Aorta (tissue), 5 donors: ENCODE measurements at regions not wholly inside any gene's neighbourhood (a gene's known extent, or its start where the extent isn't known, plus 50 kb on each side); places are given as distances from the start of the nearest gene placed in this dataset.

Experiments
- ATAC-seq: fragments of 200-7000 bp; cut with Tn5 transposase; one replicate; pipeline ENCODE4 v1.9.1; 2022; ENCODE audit warnings: moderate library complexity; ENCODE audit not compliant: low FRiP score
- DNase-seq, 2 donors: peaks; one replicate each; pipeline ENCODE4 v3.0.0-alpha.2; 2020
- H3K27ac ChIP-seq, 2 donors: one replicate each; pipeline ENCODE4 v1.5.1; 2013; ENCODE audit warnings: low read length in 2 of 2, mild to moderate bottlenecking in 2 of 2, moderate library complexity in 2 of 2, control low read depth in 1 of 2, inconsistent platforms in 1 of 2, low read depth in 1 of 2
- H3K27me3 ChIP-seq, 2 donors: one replicate each; pipeline ENCODE4 v1.6.1; 2013; ENCODE audit warnings: control low read depth in 1 of 2, low read length in 1 of 2, mild to moderate bottlenecking in 1 of 2, moderate library complexity in 1 of 2; ENCODE audit not compliant: insufficient read depth in 2 of 2, control insufficient read depth in 1 of 2
- H3K36me3 ChIP-seq, 2 donors: one replicate each; pipeline ENCODE4 v1.6.1; 2013; ENCODE audit warnings: control low read depth in 1 of 2, low read length in 1 of 2, mild to moderate bottlenecking in 1 of 2; ENCODE audit not compliant: insufficient read depth in 2 of 2, control insufficient read depth in 1 of 2
- H3K4me1 ChIP-seq, 2 donors: one replicate each; pipeline ENCODE4 v1.6.1; 2013; ENCODE audit warnings: low read length in 2 of 2, control low read depth in 1 of 2, mild to moderate bottlenecking in 1 of 2, moderate library complexity in 1 of 2; ENCODE audit not compliant: insufficient read depth in 2 of 2, control insufficient read depth in 1 of 2
- H3K4me3 ChIP-seq, 2 donors: one replicate each; pipeline ENCODE4 v1.5.1; 2013; ENCODE audit warnings: low read length in 2 of 2, control low read depth in 1 of 2, mild to moderate bottlenecking in 1 of 2
- H3K9me3 ChIP-seq: one replicate; pipeline ENCODE4 v1.6.1; 2013; ENCODE audit warnings: mild to moderate bottlenecking, low read length; ENCODE audit not compliant: control insufficient read depth
- WGBS, 2 donors: extraction: QIAGEN DNeasy Blood & Tissue Kit; methylation state at CpG; one replicate each; pipeline ENCODE4 v1.1.7; 2013; 5-methylcytosine and 5-hydroxymethylcytosine counted together
- intact Hi-C, 2 donors: fragments of 100-400 bp; cut with DNase I; formaldehyde crosslinking; loops; one replicate each; pipeline versions ENCODE4 v1.14.2 to v1.15.0; 2022
- donor health status: healthy with polysubstance abuse.
- donor health status: Bipolar disorder and iron deficiency.
- donor health status: DM: no; HTN: no; CAD: no.
- donor health status: DM: no; HTN: no; CAD: no.
- donor health status: DM: yes; HTN: yes; CAD: no.

DNA sequence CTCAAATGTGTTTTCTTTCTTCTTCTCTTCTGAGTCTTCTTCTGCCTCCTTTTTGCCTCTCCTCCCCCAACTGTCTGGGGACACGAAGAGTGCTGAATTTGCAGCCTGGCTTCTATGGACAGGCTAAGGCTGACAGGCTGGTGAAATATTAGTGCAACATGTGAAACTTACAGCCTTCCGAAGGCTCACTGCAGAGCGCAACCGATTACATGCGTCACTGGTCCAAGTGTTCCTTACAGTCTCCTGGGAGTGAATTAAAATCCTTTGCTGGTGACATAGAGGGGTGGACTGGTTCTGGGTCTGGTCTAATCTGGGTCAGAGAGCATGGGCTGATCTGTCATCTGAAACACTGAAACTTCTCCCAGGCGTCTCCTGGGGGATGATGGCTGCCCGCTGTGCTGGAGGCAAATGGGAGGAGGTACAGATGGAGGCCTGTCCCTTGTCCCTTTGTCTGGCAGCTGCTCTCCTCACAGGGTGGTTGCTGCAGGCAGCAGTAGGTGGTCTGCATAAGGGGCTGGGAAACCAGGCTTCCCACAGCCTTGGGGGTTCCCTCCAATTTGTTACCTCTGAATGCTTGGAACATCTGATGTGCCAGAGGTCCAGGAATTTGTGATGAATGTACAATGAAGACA lies 143.8 kb upstream of the BMPER start:
- 93 to 94% methylated on average over 7 of the region's 7 CpGs for WGBS, 2 donors
- no peaks in the 10 kb centered on the region for H3K4me1 ChIP-seq
- intact Hi-C loops = no loop called here
- DNase-seq (no peak), ATAC-seq (no peak)
- H3K9me3 ChIP-seq = no peaks in the 10 kb centered on the region
- no peaks in the 10 kb centered on the region for H3K36me3 ChIP-seq
- H3K27me3 ChIP-seq = no peaks in the 10 kb centered on the region
- H3K4me3 ChIP-seq = no peak overlapping the region
- H3K27ac ChIP-seq = no peak overlapping the region

DNA sequence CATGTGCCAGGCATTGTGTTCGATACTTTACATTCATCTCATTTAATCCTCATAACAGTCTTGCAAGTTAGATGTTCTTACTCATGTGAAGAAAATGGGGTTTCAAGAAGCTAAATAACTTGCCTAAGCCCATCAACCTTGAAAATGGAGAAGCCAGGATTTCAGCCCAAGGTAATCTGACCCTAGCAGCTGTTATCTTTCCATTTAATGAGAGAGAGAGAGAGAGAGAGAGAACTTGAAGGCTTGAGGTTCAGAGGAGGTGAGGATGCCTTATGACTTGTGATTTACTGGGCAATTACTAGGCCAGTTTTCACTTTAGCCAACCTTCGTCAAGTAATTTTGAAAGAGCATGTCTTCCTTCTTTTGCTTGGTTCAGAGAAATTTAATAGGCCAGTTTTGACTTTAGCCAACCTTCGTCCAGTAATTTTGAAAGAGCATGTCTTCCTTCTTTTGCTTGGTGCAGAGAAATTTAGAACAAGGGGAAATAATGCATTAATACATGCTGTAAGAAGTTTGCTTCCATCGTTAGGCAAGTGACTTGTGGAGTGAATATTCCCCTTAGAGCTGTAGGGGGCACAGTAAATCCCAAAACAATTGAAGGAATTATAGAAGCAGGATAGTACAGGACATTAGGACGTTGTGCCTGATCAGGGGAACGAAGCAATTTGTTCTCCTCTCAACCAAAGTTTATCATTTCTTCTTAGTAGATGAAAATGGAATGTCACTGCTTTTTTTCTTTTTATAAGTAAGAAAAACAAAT lies 143.0 kb upstream of the BMPER start:
- intact Hi-C loops = no loop called here
- Histone ChIP-seq H3K27me3 (no peaks in the 10 kb centered on the region), H3K27ac (no peak overlapping the region), H3K36me3 (no peaks in the 10 kb centered on the region), H3K4me3 (no peak overlapping the region), H3K9me3 (no peaks in the 10 kb centered on the region), H3K4me1 (no peaks in the 10 kb centered on the region)
- DNase-seq (no peak), ATAC-seq (no peak)
- WGBS, 2 donors = 93 to 96% methylated on average over 6 of the region's 6 CpGs

DNA sequence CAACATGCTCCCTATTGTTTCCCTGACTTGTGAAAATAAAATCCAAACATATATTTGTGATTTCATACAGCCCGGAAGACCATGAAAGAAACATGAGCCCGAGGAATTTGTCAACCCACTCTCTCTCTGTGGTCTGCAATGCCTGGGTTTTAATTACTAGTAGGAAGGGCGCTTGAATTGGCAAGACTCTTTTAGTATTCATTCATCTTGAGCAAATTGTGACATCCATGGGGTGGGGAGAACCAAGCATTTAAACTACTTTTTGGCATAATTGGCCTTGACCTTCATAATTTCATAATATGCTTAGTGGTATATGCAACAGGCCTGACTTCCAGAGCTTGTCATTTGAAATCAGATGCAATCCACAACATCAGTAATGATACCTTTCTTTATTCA lies 142.4 kb upstream of the BMPER start:
- no peaks in the 10 kb centered on the region for H3K4me1 ChIP-seq
- no peak for ATAC-seq

DNA sequence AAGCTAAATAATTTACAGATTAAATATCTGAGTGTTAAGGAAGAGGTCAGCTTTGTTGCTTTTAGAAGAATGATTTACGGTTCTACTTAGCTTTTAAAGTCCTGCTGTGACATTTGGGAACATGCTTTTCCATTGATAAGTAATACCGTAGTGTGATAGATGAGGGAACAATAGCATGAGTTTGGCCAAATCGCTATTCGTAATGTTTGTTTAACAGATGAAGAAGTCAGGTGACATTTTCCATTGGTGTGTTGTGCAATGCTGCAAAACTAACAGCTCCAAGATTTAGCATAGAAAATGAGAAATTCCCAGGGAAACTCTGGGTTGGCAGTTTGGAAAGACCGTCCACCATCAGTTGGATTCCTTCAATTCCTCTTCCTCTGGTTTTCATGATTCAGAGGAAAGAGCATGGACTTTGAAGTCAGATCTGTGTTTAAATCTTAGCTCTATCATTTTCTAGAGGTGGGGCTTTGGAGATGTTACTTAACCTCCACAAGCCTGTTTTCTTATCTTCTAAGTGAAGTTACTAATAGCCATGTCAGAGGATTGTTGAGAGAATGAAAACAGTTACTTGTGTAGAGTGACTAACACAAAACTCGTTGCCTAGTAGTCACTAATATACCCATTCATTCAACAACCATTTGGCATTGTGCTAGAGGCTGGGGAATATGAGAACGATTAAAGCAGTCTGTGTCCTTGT lies 140.4 kb upstream of the BMPER start:
- Histone ChIP-seq H3K27ac (no peak overlapping the region), H3K4me3 (no peak overlapping the region), H3K27me3 (no peaks in the 10 kb centered on the region), H3K9me3 (no peaks in the 10 kb centered on the region), H3K4me1 (no peaks in the 10 kb centered on the region), H3K36me3 (no peaks in the 10 kb centered on the region)
- no peak for DNase-seq
- 32 to 41% methylated on average over 7 of the region's 7 CpGs for WGBS, 2 donors
- ATAC-seq = peak; percentile 63
- intact Hi-C loops = no loop called here

More for the DNA sequence above, 142.4 kb upstream of the BMPER start:
- no peaks in the 10 kb centered on the region for H3K36me3 ChIP-seq
- intact Hi-C loops = no loop called here
- no peak for DNase-seq
- H3K9me3 ChIP-seq = no peaks in the 10 kb centered on the region
- 97 to 98% methylated on average over 3 of the region's 3 CpGs for WGBS, 2 donors
- H3K27me3 ChIP-seq = no peaks in the 10 kb centered on the region
- H3K4me3 ChIP-seq = no peak overlapping the region
- no peak overlapping the region for H3K27ac ChIP-seq

- ATAC-seq (no peak), DNase-seq (no peak)
- no peak overlapping the region for H3K27ac ChIP-seq
- no peaks in the 10 kb centered on the region for H3K9me3 ChIP-seq
- WGBS, 2 donors = 55 to 97% methylated on average over 1 of the region's 1 CpG
- no peaks in the 10 kb centered on the region for H3K4me1 ChIP-seq
- intact Hi-C loops = no loop called here
- H3K27me3 ChIP-seq = no peaks in the 10 kb centered on the region
- H3K36me3 ChIP-seq = no peaks in the 10 kb centered on the region
- no peak overlapping the region for H3K4me3 ChIP-seq
Measured at GRCh38 chr7:33766405-33766804, 138.9 kb upstream of the BMPER start.

GRCh38 chr7:33769930-33770329 lies 135.4 kb upstream of the BMPER start:
- DNase-seq (no peak), ATAC-seq (no peak)
- Histone ChIP-seq H3K36me3 (no peaks in the 10 kb centered on the region), H3K27me3 (no peaks in the 10 kb centered on the region), H3K9me3 (no peaks in the 10 kb centered on the region), H3K27ac (no peak overlapping the region), H3K4me3 (no peak overlapping the region), H3K4me1 (no peaks in the 10 kb centered on the region)
- intact Hi-C loops = no loop called here
- WGBS, 2 donors = 93 to 100% methylated on average over 1 of the region's 1 CpG

DNA sequence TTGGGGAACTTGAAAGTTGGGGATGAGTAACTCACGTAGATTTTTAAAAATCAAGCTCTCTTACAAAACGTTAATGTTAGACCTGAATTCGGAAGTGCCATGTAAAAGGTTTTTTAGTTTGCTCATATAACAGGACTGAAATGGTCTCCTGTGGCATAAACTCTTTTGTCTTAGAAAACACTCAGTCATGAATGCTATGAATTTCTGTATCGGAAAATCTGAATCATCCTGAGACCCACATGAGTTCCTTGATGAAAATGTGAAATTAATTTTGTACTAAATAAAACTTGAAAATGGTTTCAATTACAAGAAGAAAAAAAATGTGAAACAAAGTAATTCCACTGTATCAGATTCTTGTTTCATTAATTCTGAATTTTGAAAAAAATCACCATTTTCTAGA lies 134.8 kb upstream of the BMPER start:
- Histone ChIP-seq H3K4me1 (no peaks in the 10 kb centered on the region), H3K9me3 (no peaks in the 10 kb centered on the region), H3K36me3 (no peaks in the 10 kb centered on the region), H3K27me3 (no peaks in the 10 kb centered on the region), H3K27ac (no peak overlapping the region), H3K4me3 (no peak overlapping the region)
- intact Hi-C loops = no loop called here
- DNase-seq = no peak
- 91 to 92% methylated on average over 4 of the region's 4 CpGs for WGBS, 2 donors
- no peak for ATAC-seq

GRCh38 chr7:33771422-33771821 lies 133.9 kb upstream of the BMPER start:
- ATAC-seq (peak; percentile 24), DNase-seq (no peak)
- intact Hi-C loops = no loop called here
- H3K27ac ChIP-seq = no peak overlapping the region
- H3K4me1 ChIP-seq = no peaks in the 10 kb centered on the region
- WGBS, 2 donors = 62 to 96% methylated on average over 3 of the region's 3 CpGs
- H3K36me3 ChIP-seq = no peaks in the 10 kb centered on the region
- H3K9me3 ChIP-seq = no peaks in the 10 kb centered on the region
- H3K4me3 ChIP-seq = no peak overlapping the region
- H3K27me3 ChIP-seq = no peaks in the 10 kb centered on the region

DNA sequence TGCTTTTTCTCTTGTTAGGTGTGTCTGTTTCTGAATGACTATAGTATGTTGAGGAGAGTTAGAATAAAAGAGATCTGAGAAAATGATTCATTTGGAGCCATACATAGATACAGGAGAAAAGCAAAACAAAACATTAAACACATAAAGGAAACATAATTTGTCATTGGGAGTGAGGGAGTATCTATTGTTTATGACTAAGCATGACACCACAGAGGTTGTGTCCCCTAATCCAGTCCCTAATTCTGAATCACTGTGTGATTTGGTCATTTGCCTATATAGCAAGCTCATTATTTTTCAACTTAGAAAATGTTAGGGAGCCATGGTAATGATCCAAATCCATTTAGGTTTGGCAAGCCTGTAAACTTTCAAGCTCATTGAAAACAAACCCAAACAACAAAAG lies 132.3 kb upstream of the BMPER start:
- no peak overlapping the region for H3K27ac ChIP-seq
- no peak overlapping the region for H3K4me3 ChIP-seq
- no peaks in the 10 kb centered on the region for H3K4me1 ChIP-seq
- DNase-seq (no peak), ATAC-seq (no peak)
- H3K27me3 ChIP-seq = no peaks in the 10 kb centered on the region
- no peaks in the 10 kb centered on the region for H3K36me3 ChIP-seq
- H3K9me3 ChIP-seq = no peaks in the 10 kb centered on the region
- intact Hi-C loops = no loop called here
